Liver (tissue), 8 donors: ENCODE measurements at regions not wholly inside any gene's neighbourhood (a gene's known extent, or its start where the extent isn't known, plus 50 kb on each side); places are given as distances from the start of the nearest gene placed in this dataset.
A peak's percentile ranks its signal among the peaks of the same experiment; 100 is the strongest.

Source experiments
- DNase-seq: peaks from one replicate; pipeline ENCODE4 v3.0.0-alpha.2; 2017; ENCODE audit warnings: low spot score
- H3K27ac ChIP-seq, 2 donors: one replicate each; pipeline ENCODE4 v1.7.0; 2013; ENCODE audit warnings: inconsistent platforms in 2 of 2, low read length in 2 of 2, control low read depth in 1 of 2, low read depth in 1 of 2, mild to moderate bottlenecking in 1 of 2
- H3K27me3 ChIP-seq, 4 donors: one replicate each; pipeline versions ENCODE4 v1.6.1 to v1.7.0; 2013; ENCODE audit warnings: low read length in 3 of 4, inconsistent platforms in 1 of 4, mild to moderate bottlenecking in 1 of 4, moderate library complexity in 1 of 4; ENCODE audit not compliant: control insufficient read depth in 4 of 4, insufficient read depth in 4 of 4
- H3K36me3 ChIP-seq, 4 donors: one replicate each; pipeline versions ENCODE4 v1.6.1 to v1.7.0; 2013; ENCODE audit warnings: low read length in 3 of 4, mild to moderate bottlenecking in 3 of 4, low read depth in 1 of 4, moderate library complexity in 1 of 4; ENCODE audit not compliant: control insufficient read depth in 4 of 4, insufficient read depth in 3 of 4
- H3K4me1 ChIP-seq, 4 donors: one replicate each; pipeline versions ENCODE4 v1.6.1 to v1.7.0; 2013; ENCODE audit warnings: low read length in 3 of 4, mild to moderate bottlenecking in 3 of 4, moderate library complexity in 1 of 4; ENCODE audit not compliant: control insufficient read depth in 4 of 4, insufficient read depth in 4 of 4
- H3K4me3 ChIP-seq, 3 donors: one replicate each; pipeline versions ENCODE4 v1.6.1 to v1.7.0; 2013; ENCODE audit warnings: low read length in 3 of 3, control low read depth in 1 of 3, low read depth in 1 of 3, mild to moderate bottlenecking in 1 of 3
- H3K9ac ChIP-seq, 2 donors: one replicate each; pipeline ENCODE4 v1.7.0; 2013; ENCODE audit warnings: low read length in 2 of 2, mild to moderate bottlenecking in 2 of 2, moderate library complexity in 2 of 2, control low read depth in 1 of 2, low read depth in 1 of 2
- H3K9me3 ChIP-seq, 4 donors: one replicate each; pipeline versions ENCODE4 v1.6.1 to v1.7.0; 2013; ENCODE audit warnings: low read length in 3 of 4; ENCODE audit not compliant: control insufficient read depth in 4 of 4
- CTCF ChIP-seq: fragments of 150-350 bp; IDR thresholded peaks from 2 replicates; pipeline ENCODE4 v1.5.1; 2017; ENCODE audit warnings: improper control_type of control experiment, low read depth, low read length; ENCODE audit not compliant: missing input control
- EGR1 ChIP-seq, 2 donors: IDR thresholded peaks; 2 replicates each; pipeline ENCODE4 v1.6.1; 2016 to 2018; ENCODE audit warnings: antibody characterized with exemption in 2 of 2, low read depth in 2 of 2
- FOXA1 ChIP-seq: IDR thresholded peaks from 2 replicates; pipeline ENCODE4 v1.6.1; 2016; ENCODE audit warnings: antibody characterized with exemption
- FOXA2 ChIP-seq: IDR thresholded peaks from 2 replicates; pipeline ENCODE4 v1.6.1; 2016; ENCODE audit warnings: antibody characterized with exemption
- GABPA ChIP-seq, 2 donors: IDR thresholded peaks in 1 of 2; conservative IDR thresholded peaks in 1 of 2; 2 replicates each; pipeline ENCODE4 v1.6.1; 2016; ENCODE audit warnings: antibody characterized with exemption in 2 of 2, mild to moderate bottlenecking in 1 of 2, moderate library complexity in 1 of 2
- HNF4G ChIP-seq: IDR thresholded peaks from 2 replicates; pipeline ENCODE4 v1.6.1; 2016; ENCODE audit warnings: antibody characterized with exemption
- JUND ChIP-seq, 2 donors: IDR thresholded peaks; 2 replicates each; pipeline ENCODE4 v1.6.1; 2016; ENCODE audit warnings: antibody characterized with exemption in 2 of 2
- RAD21 ChIP-seq, 2 donors: IDR thresholded peaks; 2 replicates each; pipeline ENCODE4 v1.6.1; 2016; ENCODE audit warnings: antibody characterized with exemption in 2 of 2, mild to moderate bottlenecking in 2 of 2
- REST ChIP-seq: IDR thresholded peaks from 2 replicates; pipeline ENCODE4 v1.6.1; 2016; ENCODE audit warnings: antibody characterized with exemption, mild to moderate bottlenecking
- RXRA ChIP-seq, 2 donors: IDR thresholded peaks; 2 replicates each; pipeline ENCODE4 v1.6.1; 2017 to 2018; ENCODE audit warnings: antibody characterized with exemption in 2 of 2, mild to moderate bottlenecking in 1 of 2
- YY1 ChIP-seq: IDR thresholded peaks from 2 replicates; pipeline ENCODE4 v1.6.1; 2016; ENCODE audit warnings: antibody characterized with exemption, mild to moderate bottlenecking
- WGBS: extraction: QIAGEN DNeasy Blood & Tissue Kit; methylation state at CpG from one replicate; pipeline ENCODE4 v1.1.7; 2013; 5-methylcytosine and 5-hydroxymethylcytosine counted together
- donor health status: healthy.
- donor health status: healthy.
- donor health status: healthy.
- donor health status: healthy.
- donor health status: healthy.

- DNase-seq = no peak
- Histone ChIP-seq H3K27ac (no peak overlapping the region), H3K9me3 (no peaks in the 10 kb centered on the region), H3K27me3 (peaks cover 0 to 4% (median 0%) of the 10 kb centered on the region in 4 donors), H3K4me3 (no peak overlapping the region), H3K4me1 (no peaks in the 10 kb centered on the region), H3K36me3 (no peaks in the 10 kb centered on the region), H3K9ac (no peak overlapping the region)
- TF ChIP-seq YY1 (no peak), REST (no peak), FOXA1 (no peak), RXRA (IDR thresholded peaks at IDR 0.05) (no peak), CTCF (no peak), GABPA (IDR thresholded peaks at IDR 0.05 in 1 of 2, conservative IDR thresholded peaks at IDR 0.05 in 1 of 2) (no peak), FOXA2 (no peak), RAD21 (IDR thresholded peaks at IDR 0.05) (no peak), JUND (IDR thresholded peaks at IDR 0.05) (no peak), HNF4G (no peak), EGR1 (IDR thresholded peaks at IDR 0.05; ENCODE audit: low read depth in 2 of 2) (no peak)
Measured at GRCh38 chr7:55641811-55642210, 69.5 kb upstream of the VOPP1 start.

GRCh38 chr7:55641273-55641691, 69.0 kb upstream of the VOPP1 start:
- WGBS = 0% methylated on average over 1 of the region's 1 CpG
- Histone ChIP-seq H3K9me3 (no peaks in the 10 kb centered on the region), H3K36me3 (no peaks in the 10 kb centered on the region), H3K9ac (no peak overlapping the region), H3K27ac (no peak overlapping the region), H3K27me3 (peaks cover 0 to 4% (median 0%) of the 10 kb centered on the region in 4 donors), H3K4me1 (no peaks in the 10 kb centered on the region), H3K4me3 (no peak overlapping the region)
- DNase-seq = no peak
- peak; percentile 99 for TF ChIP-seq RAD21 (IDR thresholded peaks at IDR 0.05)
- TF ChIP-seq EGR1 (IDR thresholded peaks at IDR 0.05; ENCODE audit: low read depth in 2 of 2) = no peak
- peak; percentile 93 for TF ChIP-seq CTCF
